Activated CD4-positive, alpha-beta T cell treated with anti-CD3 and anti-CD28 coated beads, Interleukin-2, amount 50 U/mL, for 24 hours (primary cell): ENCODE measurements at regions not wholly inside any gene's neighbourhood (a gene's known extent, or its start where the extent isn't known, plus 50 kb on each side); places are given as distances from the start of the nearest gene placed in this dataset.

Experiments
- DNase-seq, 2 donors: peaks; one replicate each; pipeline ENCODE4 v3.0.0-alpha.2; 2020; ENCODE audit warnings: low read depth in 1 of 2, low spot score in 1 of 2

DNA sequence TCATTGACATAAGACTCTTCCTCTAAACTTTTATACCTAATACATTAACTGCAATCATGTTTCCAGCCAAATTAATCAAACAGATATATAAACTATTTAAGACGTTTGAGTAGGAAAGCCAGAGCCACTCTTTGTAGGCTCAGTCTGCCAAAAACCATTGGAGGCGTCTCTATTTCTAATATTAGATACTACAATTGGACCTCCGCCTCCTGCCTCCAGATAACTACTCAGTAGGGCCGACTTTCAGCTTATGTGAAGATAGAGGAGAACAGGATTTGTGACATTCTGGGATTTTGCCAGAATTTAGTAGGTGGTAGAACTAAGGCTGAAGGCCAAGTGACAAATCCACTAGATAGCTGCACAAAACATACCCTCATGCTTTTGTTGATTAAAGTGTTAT is 463.0 kb downstream of the CETN3 start:
- DNase-seq: no peak

DNA sequence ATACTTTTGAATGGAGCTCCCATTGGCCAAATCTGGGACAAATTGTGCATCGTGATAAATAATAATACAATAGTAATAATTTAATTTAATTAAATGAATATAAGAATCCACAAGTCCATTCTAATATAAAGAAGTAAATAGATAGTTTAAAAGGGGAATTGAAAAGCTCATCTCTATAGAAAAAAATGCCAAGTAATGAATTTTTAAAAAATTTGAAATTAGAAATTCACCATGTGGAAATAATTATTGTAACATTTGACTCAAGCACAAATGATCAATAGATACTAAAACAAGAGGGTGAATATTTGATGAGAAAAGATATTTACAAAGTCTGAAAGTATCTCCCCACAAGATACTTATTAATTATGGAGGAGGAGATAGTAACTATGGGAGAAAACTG is 467.4 kb downstream of the CETN3 start:
- DNase-seq: no peak

DNA sequence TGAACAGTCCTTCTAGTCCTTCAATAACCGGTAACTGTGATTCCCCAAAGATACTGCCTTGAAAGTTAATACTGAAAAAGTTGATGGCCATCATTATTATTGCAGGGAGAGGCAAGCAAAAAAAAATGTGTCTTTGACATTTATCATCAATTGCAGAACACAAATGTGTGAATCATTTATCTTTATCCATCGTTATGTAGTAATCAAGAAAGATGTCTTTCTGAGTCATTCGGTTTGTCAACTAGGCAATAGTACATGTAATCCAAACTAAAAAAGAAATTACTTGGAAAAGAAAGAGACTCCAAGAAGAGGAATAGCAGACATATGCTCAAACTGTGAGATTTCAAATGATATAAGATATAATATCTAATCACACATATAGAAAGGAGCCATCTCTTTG is 473.0 kb downstream of the CETN3 start:
- no peak for DNase-seq

DNA sequence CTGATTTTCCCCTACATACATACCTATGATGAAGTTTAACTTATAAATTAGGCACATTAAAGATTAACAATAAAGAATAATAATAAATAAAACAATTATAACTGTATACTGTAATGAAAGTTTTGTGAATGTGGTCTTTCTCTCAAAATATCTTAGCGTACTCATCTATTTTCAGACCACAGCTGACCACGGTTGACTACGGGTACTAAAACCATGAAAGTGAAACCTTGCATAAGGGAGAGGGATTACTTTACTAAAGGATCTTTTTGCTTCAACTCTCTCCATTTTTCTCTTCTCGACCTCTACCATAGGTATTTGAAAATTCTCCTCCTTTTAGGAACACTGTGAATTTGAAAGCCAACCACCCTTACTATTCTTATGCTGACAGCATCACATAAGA is 475.5 kb downstream of the CETN3 start:
- DNase-seq: no peak

DNA sequence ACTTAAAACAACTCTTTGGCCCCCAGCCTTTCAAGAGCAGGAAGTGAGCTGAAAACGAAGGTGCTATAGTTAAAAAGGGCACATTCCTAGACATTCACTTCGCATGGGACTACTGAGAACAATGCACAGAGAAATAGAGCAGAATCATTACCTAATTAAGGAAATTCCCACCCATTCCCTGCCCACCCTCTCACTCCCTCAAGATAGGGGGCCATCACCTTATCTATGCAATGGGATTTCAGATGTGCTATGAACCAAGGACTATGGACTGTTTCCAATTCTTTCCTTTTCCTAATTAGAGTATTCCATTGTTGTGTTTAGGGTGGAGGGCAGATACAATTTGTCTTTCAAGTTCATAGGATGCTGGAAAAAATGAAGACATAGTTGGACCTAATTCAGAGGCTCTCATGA is 476.8 kb downstream of the CETN3 start:
- no peak for DNase-seq

DNA sequence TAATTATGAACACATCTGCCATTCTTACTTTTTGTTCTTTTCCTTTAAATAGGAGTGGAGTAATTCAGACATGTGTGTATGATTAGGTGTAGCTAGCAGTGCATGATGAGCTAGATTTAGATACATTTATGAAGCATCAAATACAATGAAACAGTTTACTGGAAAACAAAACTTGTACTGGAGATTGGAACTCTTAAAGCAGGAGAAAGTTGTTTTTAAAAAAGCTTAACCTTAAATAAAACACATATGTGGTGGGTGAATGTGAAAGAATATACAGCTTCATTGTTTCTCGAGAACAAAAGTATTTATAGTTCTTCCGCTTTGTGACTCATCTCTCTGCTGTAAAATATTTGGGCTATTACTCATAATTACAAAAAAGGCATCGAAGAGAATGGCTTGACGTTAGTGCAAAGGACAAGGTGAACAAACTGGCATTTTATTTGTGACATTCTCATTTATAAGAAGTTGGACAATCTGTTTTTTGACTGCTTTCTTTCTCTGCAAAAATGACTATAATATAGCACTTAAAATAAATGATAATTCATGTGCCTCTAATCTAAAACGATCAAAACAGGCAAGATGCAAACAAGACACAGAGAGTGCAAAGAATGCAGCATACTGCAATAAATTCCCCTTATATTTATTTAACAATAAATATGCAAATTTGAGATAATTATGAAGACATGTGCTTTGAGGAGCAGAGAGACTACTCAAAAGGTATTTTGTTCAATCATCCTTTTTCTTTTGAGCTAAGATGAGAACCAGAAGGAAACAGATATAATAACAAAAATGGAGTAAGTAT is 478.8 kb downstream of the CETN3 start:
- DNase-seq: no peak

DNA sequence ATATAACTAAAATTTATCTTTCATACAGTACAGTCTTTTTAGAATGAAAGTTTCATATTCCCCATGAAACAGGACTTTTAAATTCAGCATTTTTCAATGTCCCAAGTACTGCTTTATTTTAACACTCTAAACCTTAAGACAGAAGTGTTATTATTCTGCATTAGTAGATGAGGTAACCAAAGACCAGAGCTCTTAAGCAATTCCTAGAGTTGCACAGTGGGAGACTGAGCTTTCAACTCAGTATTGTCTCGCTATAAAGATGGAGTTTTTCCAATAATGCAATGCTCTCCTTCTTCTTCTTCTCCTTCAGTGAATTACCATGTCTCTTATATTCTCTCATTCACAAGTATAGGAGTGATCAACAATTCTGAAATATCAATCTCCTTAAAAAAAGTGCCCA is 479.7 kb downstream of the CETN3 start:
- no peak for DNase-seq

DNA sequence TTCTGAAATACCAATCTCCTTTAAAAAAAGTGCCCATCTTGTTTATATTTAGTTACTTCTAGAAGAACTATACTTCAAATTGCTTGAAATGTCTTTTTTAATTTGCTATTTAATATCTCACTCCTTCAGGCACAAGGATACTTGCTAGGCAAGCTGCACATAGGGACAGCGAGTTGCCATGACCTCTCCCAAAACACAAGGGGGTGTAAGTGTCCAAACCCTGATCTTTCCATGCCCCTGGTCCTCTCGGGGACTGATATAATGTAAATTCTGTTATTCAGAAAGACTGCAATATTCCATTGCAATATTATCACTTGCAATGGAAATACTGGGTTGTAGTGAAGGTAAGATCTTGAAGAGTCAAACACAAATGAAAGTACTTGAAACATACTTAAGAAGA is 480.4 kb downstream of the CETN3 start:
- DNase-seq: no peak

DNA sequence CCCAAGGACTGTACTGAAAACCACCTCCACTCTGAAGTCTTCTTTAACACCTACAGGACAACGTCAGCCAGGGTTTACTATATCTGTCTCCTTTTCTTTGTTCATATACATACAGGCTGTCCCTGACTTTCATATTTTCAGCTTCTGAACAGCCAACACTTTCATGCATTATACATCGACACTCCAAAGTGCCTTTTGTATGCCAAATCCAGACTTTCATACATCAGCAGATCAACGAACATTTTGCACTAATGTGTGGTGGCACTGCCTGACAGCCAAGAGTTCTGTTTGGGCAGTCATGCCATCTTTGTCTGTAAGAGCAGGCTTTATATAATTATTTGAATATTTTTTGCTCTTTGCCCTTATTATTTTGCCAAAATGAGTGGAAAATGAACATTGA is 487.4 kb downstream of the CETN3 start:
- DNase-seq: no peak

DNA sequence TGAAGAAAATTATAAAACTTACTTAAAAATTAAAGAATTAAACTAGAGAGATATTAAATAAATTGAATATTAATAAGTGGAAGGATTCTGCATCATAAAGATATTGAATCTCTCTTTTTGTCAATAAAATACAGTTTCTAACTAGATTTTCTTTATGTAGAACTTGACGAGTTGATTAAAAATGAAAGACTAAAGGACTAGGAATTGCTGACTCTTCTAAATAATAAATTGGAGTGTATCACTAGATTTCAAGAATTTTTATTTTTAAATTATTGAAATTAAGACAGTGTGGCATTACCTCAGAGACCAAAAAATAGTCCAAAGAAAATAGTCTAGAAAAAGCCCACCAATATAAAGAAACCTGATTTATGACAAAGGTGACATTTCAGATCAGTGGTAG is 492.4 kb downstream of the CETN3 start:
- no peak for DNase-seq

DNA sequence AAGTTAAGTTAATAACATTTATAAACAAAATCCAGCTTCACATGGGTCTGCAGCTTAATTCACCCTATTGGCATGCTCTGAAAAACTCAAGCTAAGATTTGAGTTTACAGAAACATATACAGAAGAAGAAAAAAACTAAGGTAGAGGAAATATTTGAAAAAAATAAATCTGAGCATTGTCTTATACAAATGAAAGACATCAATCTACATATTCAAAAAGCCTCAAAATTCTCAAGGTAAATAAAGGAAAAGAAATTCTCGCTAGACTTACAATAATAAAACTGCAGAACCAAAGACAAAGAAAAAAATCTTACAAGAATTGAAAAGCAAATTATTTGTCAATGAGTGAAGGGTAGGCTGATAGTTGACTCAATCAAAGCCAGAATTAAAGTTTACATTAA is 493.4 kb downstream of the CETN3 start:
- no peak for DNase-seq

DNA sequence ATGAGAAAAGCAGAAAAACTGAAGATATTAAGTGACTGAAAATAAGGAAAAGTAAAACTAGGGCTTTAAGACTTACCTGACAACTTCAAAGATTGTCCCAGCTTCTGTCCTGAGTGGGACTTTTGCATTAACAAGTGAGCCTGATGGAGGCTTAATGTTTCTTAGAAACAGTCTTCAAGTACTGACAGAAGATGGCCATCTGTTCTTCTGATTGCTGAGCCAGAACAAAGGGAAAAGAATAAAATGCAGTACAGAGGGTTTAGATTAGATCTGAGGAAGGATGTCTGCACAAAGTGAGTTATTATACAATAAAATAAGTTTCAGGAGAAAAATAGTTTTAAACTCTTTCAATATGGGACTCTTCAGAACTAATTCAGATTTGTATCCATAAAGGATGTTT is 500.7 kb downstream of the CETN3 start:
- DNase-seq: no peak

DNA sequence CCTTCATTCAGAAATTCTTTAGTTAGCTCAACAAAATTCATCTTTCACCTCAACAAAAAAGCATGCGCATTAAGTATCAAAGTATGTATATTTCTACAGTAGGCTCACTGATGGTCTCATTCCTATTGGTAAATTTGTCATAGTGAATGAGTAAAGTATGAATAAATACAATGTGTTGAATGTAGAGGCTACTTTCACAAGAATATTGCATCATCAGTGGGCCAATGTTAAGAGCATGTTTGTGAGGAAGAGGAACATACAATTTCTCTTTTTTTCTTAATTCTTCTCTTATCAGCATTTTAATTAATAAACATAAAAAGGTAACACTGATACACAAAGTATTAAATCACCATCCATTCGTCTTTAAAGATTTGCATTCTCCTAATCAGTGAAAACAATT is 505.1 kb downstream of the CETN3 start:
- no peak for DNase-seq

DNA sequence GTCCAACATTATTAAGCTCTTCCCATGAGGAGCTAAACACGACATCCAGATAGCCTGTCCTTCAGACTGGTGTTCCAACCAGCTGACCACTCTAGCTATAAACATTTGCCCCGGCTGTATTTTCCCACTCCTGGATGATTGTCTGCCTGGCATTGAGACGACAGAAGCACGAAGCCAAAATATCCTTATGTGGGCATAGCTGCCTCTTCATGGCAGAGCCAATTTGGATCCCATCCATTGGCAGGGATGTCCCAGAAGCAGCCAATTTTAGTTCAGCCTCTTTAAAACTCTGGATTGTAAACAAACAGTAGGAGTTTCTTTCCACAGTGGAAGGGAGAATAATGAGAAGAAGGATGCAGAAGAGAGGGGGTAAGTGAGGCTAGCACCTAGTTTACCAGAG is 507.6 kb downstream of the CETN3 start:
- DNase-seq: no peak

DNA sequence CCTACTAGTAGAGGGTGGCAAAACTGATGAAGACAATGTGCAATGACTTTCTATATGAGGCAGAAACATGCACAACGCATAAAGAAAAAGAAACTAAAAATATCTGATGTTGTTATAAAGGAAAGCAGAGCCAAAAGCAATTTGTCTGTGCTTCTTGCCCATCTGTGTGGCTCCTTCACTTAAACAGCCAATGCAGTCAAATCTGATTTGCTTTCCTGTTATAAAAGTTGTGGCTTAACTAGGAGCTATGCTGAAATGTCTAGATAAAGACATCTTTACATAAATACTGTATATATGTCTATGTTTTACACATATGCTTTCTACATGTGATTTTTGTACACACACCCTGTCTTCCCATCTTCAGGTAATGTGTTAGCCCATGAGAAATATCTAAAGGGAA is 508.2 kb downstream of the CETN3 start:
- no peak for DNase-seq

DNA sequence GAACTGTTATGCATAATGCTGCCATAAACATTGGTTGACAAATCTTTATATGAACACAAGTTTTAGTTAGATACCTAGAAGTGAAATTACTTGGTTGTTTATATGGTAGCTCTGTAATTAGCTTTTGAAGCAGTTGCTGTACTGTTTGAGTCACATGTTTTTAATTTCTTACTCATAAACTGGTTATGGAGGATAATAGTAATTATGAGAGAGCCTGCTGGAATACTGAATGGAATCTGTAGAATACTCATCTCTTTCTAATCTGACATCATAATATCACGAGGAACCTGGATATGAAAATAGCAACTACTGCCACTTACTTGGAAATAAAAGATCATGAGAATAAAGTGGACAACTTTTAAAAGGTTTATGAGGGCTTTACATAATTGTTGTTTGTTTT is 509.2 kb downstream of the CETN3 start:
- DNase-seq: no peak

DNA sequence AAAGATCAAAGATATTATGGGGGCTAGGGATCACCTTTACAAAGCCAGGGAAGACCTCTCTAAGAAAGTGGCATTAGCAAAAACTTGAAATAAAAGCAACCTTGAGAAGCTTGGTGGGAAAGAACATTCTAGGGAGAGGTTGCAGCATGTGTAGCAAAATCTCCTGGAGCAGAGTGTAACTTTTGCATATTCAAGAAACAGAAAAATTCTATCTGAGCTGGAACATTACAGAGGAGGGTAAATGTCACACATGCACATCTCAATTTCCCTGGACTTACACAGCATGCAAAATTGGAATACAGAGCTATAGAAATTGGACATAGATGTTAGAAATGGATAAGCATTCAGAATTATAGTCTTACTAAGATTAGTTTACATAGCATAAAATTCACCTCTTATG is 510.0 kb downstream of the CETN3 start:
- DNase-seq: no peak

DNA sequence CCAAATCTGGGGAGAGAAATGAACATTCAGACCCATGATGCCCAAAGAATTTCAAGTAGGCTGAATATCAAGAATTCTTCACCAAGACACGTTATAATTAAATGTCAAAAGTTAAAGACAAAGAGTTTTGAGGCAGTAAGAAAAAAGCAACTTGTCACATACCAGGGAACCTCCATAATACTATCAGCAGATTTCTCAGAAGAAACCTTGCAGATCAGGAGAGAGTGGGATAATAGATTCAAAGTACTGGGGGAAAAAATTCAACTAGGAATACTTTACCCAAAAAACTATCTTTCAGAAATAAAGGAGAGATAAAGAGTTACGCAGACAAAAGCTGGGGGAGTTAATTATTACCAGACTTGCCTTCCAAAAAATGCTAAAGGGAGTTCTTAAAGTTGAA is 516.0 kb downstream of the CETN3 start:
- DNase-seq: no peak

DNA sequence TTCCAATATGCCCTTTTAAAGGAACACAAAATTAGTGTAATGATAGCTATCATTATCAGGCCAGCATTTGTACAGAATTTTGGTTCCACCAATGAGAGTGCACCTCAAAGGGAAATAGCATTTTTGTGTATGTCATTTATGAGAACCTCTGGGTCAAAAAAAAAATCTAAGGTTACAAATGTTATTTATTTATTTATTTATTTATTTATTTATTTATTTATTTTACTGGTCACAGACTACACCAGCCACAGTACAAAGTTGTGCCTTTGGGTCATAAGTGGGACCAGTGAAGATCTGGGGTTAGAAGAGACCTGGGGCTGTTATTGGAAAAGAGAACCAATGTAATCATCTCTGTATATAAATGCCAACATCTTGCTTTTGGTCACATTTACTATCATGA is 523.9 kb downstream of the CETN3 start:
- DNase-seq: no peak

DNA sequence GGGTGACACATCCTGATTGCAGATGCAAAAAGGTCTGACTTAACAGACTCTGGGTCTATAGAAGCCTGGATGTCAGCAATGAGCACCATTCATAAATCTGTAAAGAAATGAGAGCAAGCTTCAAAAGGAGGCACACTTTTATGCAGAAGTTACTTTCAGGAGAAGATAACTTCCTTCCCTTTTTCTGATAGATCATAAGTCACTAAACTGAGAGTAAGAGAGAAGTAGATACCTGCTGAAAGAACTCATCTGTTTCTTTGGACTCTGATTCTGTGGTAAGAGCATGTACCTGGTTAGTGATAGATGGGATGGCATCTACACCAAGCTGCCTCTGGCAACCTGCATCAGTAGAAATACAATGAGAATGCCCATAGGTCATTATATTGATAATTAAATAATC is 525.6 kb downstream of the CETN3 start:
- no peak for DNase-seq

DNA sequence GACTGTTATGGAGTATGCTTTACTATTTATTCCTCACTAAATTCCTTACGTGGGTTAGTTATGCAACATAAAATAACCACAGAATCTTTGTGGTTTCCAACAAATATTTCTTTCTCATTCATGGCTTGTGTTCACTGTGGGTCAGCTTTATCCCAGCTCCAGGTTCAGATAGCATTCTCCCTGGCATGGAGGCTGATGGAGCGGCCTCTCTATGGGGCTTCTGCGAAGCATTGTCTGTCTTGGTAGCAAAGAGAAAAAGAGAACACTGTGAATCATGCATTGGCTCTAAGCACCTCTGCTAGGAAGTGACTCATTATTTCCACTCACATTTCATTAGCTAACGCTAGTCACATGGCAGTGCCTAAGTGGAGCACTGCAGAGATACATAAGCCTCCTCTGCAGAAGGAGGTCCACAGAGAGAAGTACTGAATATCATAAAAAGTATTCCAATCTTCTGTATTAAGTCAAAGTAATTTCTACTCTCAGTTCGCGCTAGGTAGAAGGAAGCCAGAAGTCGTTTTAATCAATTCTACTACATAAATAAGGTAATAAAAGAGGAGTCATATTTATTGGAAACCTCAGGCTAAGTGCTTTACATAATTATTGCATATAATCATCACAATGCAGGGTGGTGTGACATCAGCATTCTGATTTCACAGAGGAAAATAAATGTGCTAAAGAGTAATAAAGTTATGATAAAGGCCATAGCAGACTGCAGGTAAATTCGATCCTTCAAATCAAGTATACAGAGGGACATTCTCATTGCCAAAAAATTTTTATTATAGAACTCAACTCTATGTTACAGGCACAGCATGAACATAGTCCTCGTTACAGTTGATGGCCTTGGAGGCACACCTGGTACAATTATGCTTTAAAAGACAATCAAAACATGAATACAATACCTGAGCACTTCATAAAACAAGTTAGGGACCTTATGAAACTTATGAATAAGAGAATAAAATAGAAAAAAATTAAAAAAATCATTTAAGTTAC is 531.1 kb downstream of the CETN3 start:
- DNase-seq: no peak

DNA sequence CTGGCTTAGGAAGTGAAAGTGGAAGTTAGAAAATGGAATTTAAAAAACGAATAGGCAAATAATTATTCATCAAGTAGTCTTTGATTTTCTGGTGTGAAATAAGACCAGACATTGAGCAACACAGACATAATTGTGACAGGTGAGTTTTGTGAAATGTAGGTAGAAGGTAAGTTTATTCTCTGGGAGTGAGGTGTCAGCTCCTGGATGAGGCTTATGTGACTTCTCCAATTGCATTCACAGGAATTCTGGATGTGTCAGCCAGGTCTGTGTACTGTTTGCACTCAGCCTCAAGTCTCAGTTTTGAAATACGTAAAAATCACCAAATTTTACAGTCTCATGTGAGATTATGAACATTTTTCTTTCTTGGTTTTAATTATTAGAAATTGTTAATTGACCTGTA is 537.6 kb downstream of the CETN3 start:
- no peak for DNase-seq
